ENCODE measurements at regions not wholly inside any gene's neighbourhood (a gene's known extent, or its start where the extent isn't known, plus 50 kb on each side); places are given as distances from the start of the nearest gene placed in this dataset.

- ATAC-seq (no peak), DNase-seq (no peak)
- H3K4me3 ChIP-seq, result no peak overlapping the region
- TF ChIP-seq POLR2A (IDR thresholded peaks at IDR 0.05), result no peak
- TF ChIP-seq CTCF (IDR thresholded peaks at IDR 0.05 in 4 of 5, conservative IDR thresholded peaks at IDR 0.05 in 1 of 5), result no peak
- intact Hi-C loops (cut with DNase I; ENCODE audit: low total_unique reads), result no loop called here
- no peaks in the 10 kb centered on the region for H3K36me3 ChIP-seq
- no peak overlapping the region for H3K27ac ChIP-seq
- H3K27me3 ChIP-seq, result no peaks in the 10 kb centered on the region
- no peaks in the 10 kb centered on the region for H3K4me1 ChIP-seq
- in situ Hi-C loops (cut with MboI; ENCODE audit: low sequenced_read_pairs in 4 of 4), result no loop called here
- H3K9me3 ChIP-seq, result no peaks in the 10 kb centered on the region
These were observed 2209.2 kb downstream of the MAT2B start for GRCh38 chr5:165714598-165714997.

- H3K36me3 ChIP-seq, result no peaks in the 10 kb centered on the region
- TF ChIP-seq CTCF (IDR thresholded peaks at IDR 0.05 in 4 of 5, conservative IDR thresholded peaks at IDR 0.05 in 1 of 5) (no peak), POLR2A (IDR thresholded peaks at IDR 0.05) (no peak)
- no peaks in the 10 kb centered on the region for H3K9me3 ChIP-seq
- H3K27ac ChIP-seq, result no peak overlapping the region
- intact Hi-C loops (cut with DNase I; ENCODE audit: low total_unique reads), result no loop called here
- ATAC-seq (no peak), DNase-seq (no peak)
- H3K4me1 ChIP-seq, result no peaks in the 10 kb centered on the region
- in situ Hi-C loops (cut with MboI; ENCODE audit: low sequenced_read_pairs in 4 of 4), result no loop called here
- H3K27me3 ChIP-seq, result no peaks in the 10 kb centered on the region
- H3K4me3 ChIP-seq, result no peak overlapping the region
These were observed 2215.5 kb downstream of the MAT2B start for GRCh38 chr5:165720901-165721300.

- DNase-seq (no peak), ATAC-seq (no peak)
- H3K4me1 ChIP-seq, result no peaks in the 10 kb centered on the region
- no peaks in the 10 kb centered on the region for H3K9me3 ChIP-seq
- in situ Hi-C loops (cut with MboI; ENCODE audit: low sequenced_read_pairs in 4 of 4), result no loop called here
- no peak overlapping the region for H3K4me3 ChIP-seq
- H3K27me3 ChIP-seq, result no peaks in the 10 kb centered on the region
- no peaks in the 10 kb centered on the region for H3K36me3 ChIP-seq
- H3K27ac ChIP-seq, result no peak overlapping the region
- intact Hi-C loops (cut with DNase I; ENCODE audit: low total_unique reads), result no loop called here
- TF ChIP-seq POLR2A (IDR thresholded peaks at IDR 0.05) (no peak), CTCF (IDR thresholded peaks at IDR 0.05 in 4 of 5, conservative IDR thresholded peaks at IDR 0.05 in 1 of 5) (no peak)
These were observed 2217.0 kb downstream of the MAT2B start for GRCh38 chr5:165722401-165722800.

- in situ Hi-C loops (cut with MboI; ENCODE audit: low sequenced_read_pairs in 4 of 4), result no loop called here
- Histone ChIP-seq H3K27me3 (no peaks in the 10 kb centered on the region), H3K9me3 (no peaks in the 10 kb centered on the region), H3K36me3 (no peaks in the 10 kb centered on the region), H3K4me3 (no peak overlapping the region), H3K4me1 (no peaks in the 10 kb centered on the region), H3K27ac (no peak overlapping the region)
- intact Hi-C loops (cut with DNase I; ENCODE audit: low total_unique reads), result no loop called here
- DNase-seq (no peak), ATAC-seq (no peak)
- no peak for TF ChIP-seq POLR2A (IDR thresholded peaks at IDR 0.05)
- no peak for TF ChIP-seq CTCF (IDR thresholded peaks at IDR 0.05 in 4 of 5, conservative IDR thresholded peaks at IDR 0.05 in 1 of 5)
These were observed 2218.5 kb downstream of the MAT2B start for GRCh38 chr5:165723931-165724330.

- intact Hi-C loops (cut with DNase I; ENCODE audit: low total_unique reads) (no loop called here), in situ Hi-C loops (cut with MboI; ENCODE audit: low sequenced_read_pairs in 4 of 4) (no loop called here)
- H3K27ac ChIP-seq, result no peak overlapping the region
- H3K9me3 ChIP-seq, result no peaks in the 10 kb centered on the region
- ATAC-seq (no peak), DNase-seq (no peak)
- no peaks in the 10 kb centered on the region for H3K4me1 ChIP-seq
- no peak overlapping the region for H3K4me3 ChIP-seq
- H3K36me3 ChIP-seq, result no peaks in the 10 kb centered on the region
- no peak for TF ChIP-seq CTCF (IDR thresholded peaks at IDR 0.05 in 4 of 5, conservative IDR thresholded peaks at IDR 0.05 in 1 of 5)
- TF ChIP-seq POLR2A (IDR thresholded peaks at IDR 0.05), result no peak
- no peaks in the 10 kb centered on the region for H3K27me3 ChIP-seq
These were observed 2223.0 kb downstream of the MAT2B start for GRCh38 chr5:165728425-165728824.

Measured in gastrocnemius medialis (tissue), 4 donors.